CD4-positive, alpha-beta T cell (primary cell): ENCODE measurements at regions not wholly inside any gene's neighbourhood (a gene's known extent, or its start where the extent isn't known, plus 50 kb on each side); places are given as distances from the start of the nearest gene placed in this dataset.

Experiments
- ATAC-seq: fragments of 200-7000 bp; cut with Tn5 transposase; one replicate; pipeline ENCODE4 v1.10.0; 2022; ENCODE audit warnings: mild to moderate bottlenecking; ENCODE audit not compliant: poor library complexity
- CTCF ChIA-PET: fragments of 350-600 bp; sonication (Branson Sonifier 250); formaldehyde crosslinking; loops from one replicate; lab custom pipeline; 2021; ENCODE audit warnings: antibody characterized with exemption, inconsistent platforms; lab: Charles Lee
- POLR2A ChIA-PET: fragments of 350-600 bp; sonication (Branson Sonifier 250); formaldehyde crosslinking; loops from one replicate; lab custom pipeline; 2021; ENCODE audit warnings: antibody characterized with exemption, inconsistent platforms; lab: Charles Lee
- DNase-seq, 14 experiments: peaks; one replicate each; pipeline ENCODE4 v3.0.0-alpha.2; 2013 to 2020; ENCODE audit warnings: mixed read lengths in 2 of 14
- H3K27ac ChIP-seq, 2 donors: one replicate each; pipeline versions ENCODE4 v1.5.1 to v1.7.0; 2013; ENCODE audit warnings: low read length in 2 of 2, low read depth in 1 of 2, mild to moderate bottlenecking in 1 of 2
- H3K27me3 ChIP-seq, 2 experiments: 1 replicate in 1 of 2; 2 replicates in 1 of 2; pipeline versions ENCODE4 v1.6.1 to v1.7.0; 2013; ENCODE audit warnings: low read length in 2 of 2, control low read depth in 1 of 2, mild to moderate bottlenecking in 1 of 2, moderate library complexity in 1 of 2; ENCODE audit not compliant: insufficient read depth in 2 of 2, control insufficient read depth in 1 of 2
- H3K36me3 ChIP-seq: one replicate; pipeline ENCODE4 v1.6.1; 2013; ENCODE audit warnings: low read length, control low read depth; ENCODE audit not compliant: insufficient read depth
- H3K4me1 ChIP-seq: one replicate; pipeline ENCODE4 v1.6.1; 2013; ENCODE audit warnings: low read length, control low read depth; ENCODE audit not compliant: insufficient read depth
- H3K4me3 ChIP-seq: one replicate; pipeline ENCODE4 v1.5.1; 2013; ENCODE audit warnings: mild to moderate bottlenecking, low read length, moderate library complexity
- H3K9me3 ChIP-seq, 2 experiments: 1 replicate in 1 of 2; 2 replicates in 1 of 2; pipeline versions ENCODE4 v1.6.1 to v1.7.0; 2013; ENCODE audit warnings: low read length in 2 of 2, mild to moderate bottlenecking in 2 of 2, control low read depth in 1 of 2, moderate library complexity in 1 of 2; ENCODE audit not compliant: control insufficient read depth in 1 of 2, insufficient read depth in 1 of 2
- H3K27ac Mint-ChIP-seq: one replicate; pipeline ENCODE4 v1.8.0; 2020; ENCODE audit warnings: mixed read lengths
- H3K27me3 Mint-ChIP-seq: one replicate; pipeline ENCODE4 v1.8.0; 2021; ENCODE audit warnings: mixed read lengths
- H3K36me3 Mint-ChIP-seq: one replicate; pipeline ENCODE4 v1.8.0; 2021; ENCODE audit warnings: low read depth, mixed read lengths
- H3K4me1 Mint-ChIP-seq: one replicate; pipeline ENCODE4 v1.8.0; 2021; ENCODE audit warnings: low read depth, mixed read lengths
- H3K4me3 Mint-ChIP-seq: one replicate; pipeline ENCODE4 v1.8.0; 2020; ENCODE audit warnings: mild to moderate bottlenecking, mixed read lengths
- H3K9me3 Mint-ChIP-seq: one replicate; pipeline ENCODE4 v1.8.0; 2020; ENCODE audit warnings: mixed read lengths
- intact Hi-C, 2 experiments: fragments of 100-400 bp; cut with DNase I in 1 of 2; cut with micrococcal nuclease in 1 of 2; formaldehyde crosslinking; loops; one replicate each; pipeline versions ENCODE4 v1.15.1 to v1.9.0; 2023 to 2025; cut with DNase I, micrococcal nuclease
- TF ChIP-seq, protein P1 (sequence below): fragments of 200-600 bp; IDR thresholded peaks from one replicate; pipeline ENCODE4 v1.8.0; 2022; ENCODE audit warnings: antibody characterized with exemption, mild to moderate bottlenecking

DNA sequence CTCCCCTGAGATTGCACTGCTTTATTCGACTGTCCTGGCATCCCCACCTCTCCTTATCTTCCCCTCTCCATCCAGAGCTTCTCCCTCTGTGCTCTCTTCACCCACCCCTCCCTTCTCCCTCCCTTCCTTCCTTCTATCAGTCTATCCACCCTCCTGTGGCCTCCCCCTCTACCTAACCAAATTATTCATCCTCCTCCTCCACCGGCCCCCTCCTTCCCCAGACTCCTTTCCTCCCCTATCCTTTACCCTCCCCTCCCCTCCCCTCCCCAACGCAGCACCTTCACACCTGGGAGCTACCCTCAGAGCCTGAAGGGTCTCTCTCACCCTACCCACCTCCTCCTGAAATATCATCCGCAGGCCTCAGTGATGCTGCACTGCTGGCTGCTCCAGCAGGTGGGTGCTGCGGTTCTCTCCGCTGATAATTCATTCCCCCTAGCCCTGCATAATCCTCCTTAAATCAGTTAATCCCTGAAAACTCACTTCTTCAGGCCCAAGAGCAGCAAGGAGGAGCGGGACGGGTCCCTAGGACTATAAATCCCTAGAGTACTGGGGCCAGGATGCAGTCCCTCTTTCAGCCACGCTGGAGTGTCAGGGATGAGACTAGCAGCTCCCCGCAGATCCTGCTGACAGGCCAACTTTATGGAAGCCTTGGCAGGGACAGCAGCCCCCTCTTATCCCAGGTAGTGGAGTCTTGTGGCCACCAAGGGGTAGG lies 97.8 kb downstream of the PCDH1 start:
- no peak overlapping the region for H3K27ac ChIP-seq
- Mint-ChIP-seq H3K27ac (no peak overlapping the region), H3K36me3 (no peaks in the 10 kb centered on the region), H3K4me1 (no peaks in the 10 kb centered on the region), H3K4me3 (no peak overlapping the region), H3K9me3 (no peaks in the 10 kb centered on the region), H3K27me3 (no peaks in the 10 kb centered on the region)
- no peaks in the 10 kb centered on the region for H3K27me3 ChIP-seq
- POLR2A ChIA-PET = no interaction called here
- TF ChIP-seq, protein P1, sequence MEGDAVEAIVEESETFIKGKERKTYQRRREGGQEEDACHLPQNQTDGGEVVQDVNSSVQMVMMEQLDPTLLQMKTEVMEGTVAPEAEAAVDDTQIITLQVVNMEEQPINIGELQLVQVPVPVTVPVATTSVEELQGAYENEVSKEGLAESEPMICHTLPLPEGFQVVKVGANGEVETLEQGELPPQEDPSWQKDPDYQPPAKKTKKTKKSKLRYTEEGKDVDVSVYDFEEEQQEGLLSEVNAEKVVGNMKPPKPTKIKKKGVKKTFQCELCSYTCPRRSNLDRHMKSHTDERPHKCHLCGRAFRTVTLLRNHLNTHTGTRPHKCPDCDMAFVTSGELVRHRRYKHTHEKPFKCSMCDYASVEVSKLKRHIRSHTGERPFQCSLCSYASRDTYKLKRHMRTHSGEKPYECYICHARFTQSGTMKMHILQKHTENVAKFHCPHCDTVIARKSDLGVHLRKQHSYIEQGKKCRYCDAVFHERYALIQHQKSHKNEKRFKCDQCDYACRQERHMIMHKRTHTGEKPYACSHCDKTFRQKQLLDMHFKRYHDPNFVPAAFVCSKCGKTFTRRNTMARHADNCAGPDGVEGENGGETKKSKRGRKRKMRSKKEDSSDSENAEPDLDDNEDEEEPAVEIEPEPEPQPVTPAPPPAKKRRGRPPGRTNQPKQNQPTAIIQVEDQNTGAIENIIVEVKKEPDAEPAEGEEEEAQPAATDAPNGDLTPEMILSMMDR = no peak
- DNase-seq (no peak), ATAC-seq (no peak)
- CTCF ChIA-PET = no interaction called here
- H3K36me3 ChIP-seq = no peaks in the 10 kb centered on the region
- no peak overlapping the region for H3K4me3 ChIP-seq
- intact Hi-C loops = no loop called here
- no peaks in the 10 kb centered on the region for H3K9me3 ChIP-seq
- H3K4me1 ChIP-seq = no peaks in the 10 kb centered on the region

DNA sequence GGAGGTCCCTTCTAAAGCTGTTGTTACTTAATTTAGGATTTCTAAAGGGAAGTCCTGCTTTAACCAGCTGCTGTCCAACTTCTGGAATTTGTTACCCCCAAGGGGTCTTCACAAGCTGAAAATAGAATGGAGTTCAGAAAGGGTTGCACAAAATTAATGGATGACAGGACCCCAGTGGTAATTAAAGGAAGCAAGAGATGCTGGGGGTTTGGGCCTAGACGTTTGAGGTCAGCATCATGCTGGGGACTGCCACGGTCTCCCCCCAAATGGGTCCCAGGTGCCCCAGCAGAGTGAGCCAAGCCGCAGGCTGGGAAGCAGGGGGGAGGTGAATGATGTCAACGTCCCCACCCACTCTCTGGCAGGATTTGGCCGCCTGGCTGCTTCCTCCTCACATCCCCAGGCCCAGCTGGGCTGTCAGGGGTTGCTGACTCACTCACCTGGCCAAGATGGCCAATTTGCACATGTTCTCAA lies 97.5 kb upstream of the ARAP3 start:
- no peak for DNase-seq
- H3K4me1 ChIP-seq = no peaks in the 10 kb centered on the region
- no peak overlapping the region for H3K4me3 Mint-ChIP-seq
- no peak overlapping the region for H3K27ac ChIP-seq
- no peaks in the 10 kb centered on the region for H3K36me3 ChIP-seq
- H3K27me3 ChIP-seq = no peaks in the 10 kb centered on the region
- ATAC-seq = no peak
- H3K4me3 ChIP-seq = no peak overlapping the region
- H3K36me3 Mint-ChIP-seq = no peaks in the 10 kb centered on the region
- intact Hi-C loops = loop anchor here in 1 of 2 experiments (5.0 kb wide), 1 partner anchor 52 kb away; no protein-coding TSS in a partner anchor
- ChIA-PET CTCF (no interaction called here), POLR2A (no interaction called here)
- H3K9me3 Mint-ChIP-seq = no peaks in the 10 kb centered on the region
- no peaks in the 10 kb centered on the region for H3K27me3 Mint-ChIP-seq
- TF ChIP-seq, protein P1 = no peak
- no peaks in the 10 kb centered on the region for H3K4me1 Mint-ChIP-seq
- no peaks in the 10 kb centered on the region for H3K9me3 ChIP-seq
- H3K27ac Mint-ChIP-seq = no peak overlapping the region

DNA sequence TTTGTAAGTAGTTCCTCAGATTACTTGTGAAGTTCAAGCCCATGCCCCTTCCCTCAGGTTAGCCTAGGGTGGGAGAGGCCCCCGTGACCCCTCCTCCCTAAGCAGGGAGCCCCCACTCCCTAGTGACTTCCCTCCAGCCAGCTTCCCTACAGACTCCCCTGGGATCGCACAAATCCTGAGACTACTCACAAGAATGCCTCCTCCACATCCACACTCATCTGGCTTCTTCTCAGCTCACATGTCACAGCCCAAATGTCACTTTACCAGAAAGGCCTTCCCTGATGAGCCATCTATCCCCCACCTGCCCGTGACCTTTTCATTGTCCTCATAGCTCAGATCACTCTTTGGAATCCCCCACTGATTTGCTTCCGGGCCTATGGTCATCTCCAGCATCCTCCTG lies 96.7 kb upstream of the ARAP3 start:
- TF ChIP-seq, protein P1 = no peak
- Histone ChIP-seq H3K36me3 (no peaks in the 10 kb centered on the region), H3K4me3 (no peak overlapping the region), H3K27me3 (no peaks in the 10 kb centered on the region), H3K27ac (no peak overlapping the region), H3K4me1 (no peaks in the 10 kb centered on the region), H3K9me3 (no peaks in the 10 kb centered on the region)
- ChIA-PET CTCF (no interaction called here), POLR2A (no interaction called here)
- intact Hi-C loops = loop anchor here in 1 of 2 experiments (5.0 kb wide), 1 partner anchor 51 kb away; no protein-coding TSS in a partner anchor
- Mint-ChIP-seq H3K27ac (no peak overlapping the region), H3K4me1 (no peaks in the 10 kb centered on the region), H3K4me3 (no peak overlapping the region), H3K9me3 (no peaks in the 10 kb centered on the region), H3K27me3 (no peaks in the 10 kb centered on the region), H3K36me3 (no peaks in the 10 kb centered on the region)
- DNase-seq (no peak), ATAC-seq (no peak)
